ENCODE measurements at regions not wholly inside any gene's neighbourhood (a gene's known extent, or its start where the extent isn't known, plus 50 kb on each side); places are given as distances from the start of the nearest gene placed in this dataset.

DNA sequence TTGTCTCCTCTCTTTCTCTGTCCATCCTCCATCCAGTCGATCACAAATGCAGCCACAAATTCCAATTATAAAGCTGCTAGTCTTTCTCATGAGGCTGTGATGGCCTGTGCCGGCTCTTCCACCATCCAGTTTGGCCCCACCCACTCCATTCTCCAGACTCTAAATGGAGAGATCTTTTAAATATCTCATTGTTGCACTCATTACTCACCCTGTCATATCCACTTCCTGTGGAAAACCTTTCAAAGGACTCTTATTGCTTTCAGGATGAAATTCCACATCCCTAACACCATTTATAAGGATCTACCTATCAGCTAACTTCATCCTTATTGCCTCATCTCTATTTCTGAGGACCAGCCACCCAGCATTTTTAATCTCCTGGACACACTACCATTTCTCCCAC lies 70.6 kb downstream of the NRN1 start:
- Histone ChIP-seq H3K4ac (ENCODE audit: low read depth, low read length) (no peak overlapping the region), H3K4me3 (ENCODE audit: low read depth, low read length) (no peak overlapping the region), H2AK5ac (ENCODE audit: low read length) (no peak overlapping the region), H3K4me1 (ENCODE audit: control insufficient read depth in 1 of 2, insufficient read depth in 2 of 2, low read length in 2 of 2) (no peaks in the 10 kb centered on the region), H3K14ac (ENCODE audit: low read length) (no peak overlapping the region), H2BK120ac (ENCODE audit: insufficient read depth, low read length, poor library complexity) (no peak overlapping the region), H2AFZ (ENCODE audit: insufficient read depth, low read length, poor library complexity) (no peak overlapping the region), H3K27me3 (ENCODE audit: insufficient read depth, low read length) (no peaks in the 10 kb centered on the region), H2BK12ac (ENCODE audit: low read length) (no peak overlapping the region), H3K9ac (ENCODE audit: low read length) (no peak overlapping the region), H3K18ac (ENCODE audit: low read length) (no peak overlapping the region), H3K79me1 (ENCODE audit: low read length) (no peaks in the 10 kb centered on the region), H3K23ac (ENCODE audit: low read length) (no peak overlapping the region), H3K4me2 (ENCODE audit: low read length) (no peak overlapping the region), H3K27ac (ENCODE audit: low read depth, low read length) (no peak overlapping the region), H4K12ac (ENCODE audit: low read depth, low read length) (no peak overlapping the region), H3K79me2 (ENCODE audit: control insufficient read depth, insufficient read depth, low read length, poor library complexity) (no peaks in the 10 kb centered on the region), H3K36me3 (ENCODE audit: control insufficient read depth in 1 of 2, insufficient read depth in 2 of 2, low read length in 2 of 2) (no peaks in the 10 kb centered on the region), H4K8ac (ENCODE audit: low read depth, low read length) (no peak overlapping the region), H2BK5ac (ENCODE audit: low read depth, low read length, poor library complexity) (no peak overlapping the region), H4K91ac (ENCODE audit: low read depth, low read length) (no peak overlapping the region), H3K9me3 (ENCODE audit: insufficient read depth, low read depth, low read length) (no peaks in the 10 kb centered on the region)
- WGBS (ENCODE audit: extremely low coverage, insufficient coverage, insufficient read length) = no CpG with 5 or more reads among the region's 2 CpGs
- no peak for DNase-seq

DNA sequence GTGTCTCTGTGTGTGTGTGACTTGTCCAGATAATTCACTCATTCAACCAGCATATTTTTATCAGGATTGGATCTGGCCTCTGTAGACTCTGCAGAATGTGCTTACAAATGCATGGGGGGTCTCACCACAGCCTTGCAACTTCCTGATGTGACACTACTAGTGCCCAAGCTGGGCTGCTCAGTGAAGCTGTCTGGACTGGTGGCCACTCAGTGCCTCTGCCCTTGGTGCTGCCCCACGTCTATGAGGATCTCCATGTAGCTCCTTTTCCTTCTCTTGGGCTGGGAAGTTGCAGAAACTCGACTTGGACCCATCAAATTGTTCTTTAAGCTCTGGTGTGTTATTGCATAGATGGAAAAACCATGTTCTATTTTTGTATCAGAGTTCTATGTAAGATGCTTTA lies 75.8 kb downstream of the NRN1 start:
- H3K4ac ChIP-seq (ENCODE audit: low read depth, low read length) = no peak overlapping the region
- H3K14ac ChIP-seq (ENCODE audit: low read length) = no peak overlapping the region
- H4K91ac ChIP-seq (ENCODE audit: low read depth, low read length) = no peak overlapping the region
- H3K4me3 ChIP-seq (ENCODE audit: low read depth, low read length) = no peak overlapping the region
- H2BK120ac ChIP-seq (ENCODE audit: insufficient read depth, low read length, poor library complexity) = no peak overlapping the region
- H3K18ac ChIP-seq (ENCODE audit: low read length) = no peak overlapping the region
- no peak for DNase-seq
- no peak overlapping the region for H4K12ac ChIP-seq (ENCODE audit: low read depth, low read length)
- no peak overlapping the region for H2AFZ ChIP-seq (ENCODE audit: insufficient read depth, low read length, poor library complexity)
- no peak overlapping the region for H4K8ac ChIP-seq (ENCODE audit: low read depth, low read length)
- no peaks in the 10 kb centered on the region for H3K79me2 ChIP-seq (ENCODE audit: control insufficient read depth, insufficient read depth, low read length, poor library complexity)
- H3K36me3 ChIP-seq (ENCODE audit: control insufficient read depth in 1 of 2, insufficient read depth in 2 of 2, low read length in 2 of 2) = no peaks in the 10 kb centered on the region
- no peaks in the 10 kb centered on the region for H3K27me3 ChIP-seq (ENCODE audit: insufficient read depth, low read length)
- no peak overlapping the region for H3K9ac ChIP-seq (ENCODE audit: low read length)
- no peaks in the 10 kb centered on the region for H3K9me3 ChIP-seq (ENCODE audit: insufficient read depth, low read depth, low read length)
- WGBS (ENCODE audit: extremely low coverage, insufficient coverage, insufficient read length) = no CpG with 5 or more reads among the region's 2 CpGs
- H3K23ac ChIP-seq (ENCODE audit: low read length) = no peak overlapping the region
- no peak overlapping the region for H3K4me2 ChIP-seq (ENCODE audit: low read length)
- H2AK5ac ChIP-seq (ENCODE audit: low read length) = no peak overlapping the region
- no peaks in the 10 kb centered on the region for H3K4me1 ChIP-seq (ENCODE audit: control insufficient read depth in 1 of 2, insufficient read depth in 2 of 2, low read length in 2 of 2)
- H2BK12ac ChIP-seq (ENCODE audit: low read length) = no peak overlapping the region
- H3K27ac ChIP-seq (ENCODE audit: low read depth, low read length) = no peak overlapping the region
- H2BK5ac ChIP-seq (ENCODE audit: low read depth, low read length, poor library complexity) = no peak overlapping the region
- H3K79me1 ChIP-seq (ENCODE audit: low read length) = no peaks in the 10 kb centered on the region

DNA sequence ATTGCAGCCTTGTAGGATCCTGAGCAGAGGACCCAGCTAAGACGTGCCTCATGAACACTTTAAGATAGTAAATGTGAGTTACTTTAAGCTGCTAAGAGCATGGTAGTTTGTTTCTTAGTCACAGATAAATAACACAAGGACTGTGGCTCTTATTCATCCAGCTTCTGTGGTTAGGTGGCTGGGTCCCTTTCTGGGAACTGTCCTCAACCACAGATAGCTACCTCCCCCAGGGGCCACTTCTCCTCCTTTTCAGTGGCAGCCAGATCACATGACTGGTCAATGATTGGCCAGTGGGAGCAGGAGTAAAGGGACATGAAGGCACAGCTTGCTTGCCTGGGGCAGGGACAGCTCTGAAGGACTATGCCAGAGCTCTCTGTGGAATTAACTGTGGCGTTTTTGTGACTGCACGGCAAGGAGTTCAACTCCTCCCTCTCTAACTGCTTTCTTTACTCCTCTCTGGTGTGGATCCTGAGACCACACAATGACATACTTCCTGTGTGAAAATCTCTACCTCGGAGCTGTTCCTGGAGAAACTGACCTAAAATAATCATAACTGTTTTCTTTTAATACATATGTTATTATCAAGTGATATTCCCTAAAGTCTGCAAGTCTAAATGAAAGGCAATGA lies 76.5 kb downstream of the NRN1 start:
- Histone ChIP-seq H3K9ac (ENCODE audit: low read length) (no peak overlapping the region), H2AK5ac (ENCODE audit: low read length) (no peak overlapping the region), H3K4me1 (ENCODE audit: control insufficient read depth in 1 of 2, insufficient read depth in 2 of 2, low read length in 2 of 2) (no peaks in the 10 kb centered on the region), H3K9me3 (ENCODE audit: insufficient read depth, low read depth, low read length) (no peaks in the 10 kb centered on the region), H3K23ac (ENCODE audit: low read length) (no peak overlapping the region), H3K27me3 (ENCODE audit: insufficient read depth, low read length) (no peaks in the 10 kb centered on the region), H4K8ac (ENCODE audit: low read depth, low read length) (no peak overlapping the region), H3K27ac (ENCODE audit: low read depth, low read length) (no peak overlapping the region), H4K91ac (ENCODE audit: low read depth, low read length) (no peak overlapping the region), H3K18ac (ENCODE audit: low read length) (no peak overlapping the region), H3K36me3 (ENCODE audit: control insufficient read depth in 1 of 2, insufficient read depth in 2 of 2, low read length in 2 of 2) (no peaks in the 10 kb centered on the region), H2BK5ac (ENCODE audit: low read depth, low read length, poor library complexity) (no peak overlapping the region), H4K12ac (ENCODE audit: low read depth, low read length) (no peak overlapping the region), H3K79me1 (ENCODE audit: low read length) (no peaks in the 10 kb centered on the region), H3K79me2 (ENCODE audit: control insufficient read depth, insufficient read depth, low read length, poor library complexity) (no peaks in the 10 kb centered on the region), H2BK120ac (ENCODE audit: insufficient read depth, low read length, poor library complexity) (no peak overlapping the region), H3K4me2 (ENCODE audit: low read length) (no peak overlapping the region), H2BK12ac (ENCODE audit: low read length) (no peak overlapping the region), H3K14ac (ENCODE audit: low read length) (no peak overlapping the region), H3K4ac (ENCODE audit: low read depth, low read length) (no peak overlapping the region), H3K4me3 (ENCODE audit: low read depth, low read length) (no peak overlapping the region), H2AFZ (ENCODE audit: insufficient read depth, low read length, poor library complexity) (no peak overlapping the region)
- no CpG with 5 or more reads among the region's 4 CpGs for whole genome bisulfite sequencing (ENCODE audit: extremely low coverage, insufficient coverage, insufficient read length)
- no peak for DNase-seq

DNA sequence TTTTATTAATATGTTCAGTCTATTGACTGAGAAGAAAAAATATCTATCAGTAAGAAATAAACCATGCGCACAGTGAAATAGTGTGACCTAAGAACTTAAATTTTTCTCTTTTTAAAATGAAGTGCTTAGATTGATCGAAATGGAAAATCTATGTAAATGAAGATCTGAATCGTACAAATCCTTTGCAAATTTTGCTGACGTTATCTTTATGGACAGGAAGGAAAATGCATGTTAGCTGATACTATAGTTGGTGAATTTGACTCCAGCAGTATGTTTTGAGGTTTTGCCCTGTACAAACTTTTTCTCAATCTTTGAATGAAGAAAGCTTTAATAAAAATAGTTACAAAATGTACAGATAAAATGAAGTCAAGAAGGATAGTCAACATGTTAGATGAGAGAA lies 82.9 kb downstream of the NRN1 start:
- no peak for DNase-seq
- Histone ChIP-seq H4K91ac (ENCODE audit: low read depth, low read length) (no peak overlapping the region), H3K27ac (ENCODE audit: low read depth, low read length) (no peak overlapping the region), H4K8ac (ENCODE audit: low read depth, low read length) (no peak overlapping the region), H3K14ac (ENCODE audit: low read length) (no peak overlapping the region), H3K4ac (ENCODE audit: low read depth, low read length) (no peak overlapping the region), H4K12ac (ENCODE audit: low read depth, low read length) (no peak overlapping the region), H2BK120ac (ENCODE audit: insufficient read depth, low read length, poor library complexity) (no peak overlapping the region), H3K4me1 (ENCODE audit: control insufficient read depth in 1 of 2, insufficient read depth in 2 of 2, low read length in 2 of 2) (no peaks in the 10 kb centered on the region), H3K18ac (ENCODE audit: low read length) (no peak overlapping the region), H2AK5ac (ENCODE audit: low read length) (no peak overlapping the region), H2BK12ac (ENCODE audit: low read length) (no peak overlapping the region), H2AFZ (ENCODE audit: insufficient read depth, low read length, poor library complexity) (no peak overlapping the region), H3K23ac (ENCODE audit: low read length) (no peak overlapping the region), H3K9me3 (ENCODE audit: insufficient read depth, low read depth, low read length) (no peaks in the 10 kb centered on the region), H3K27me3 (ENCODE audit: insufficient read depth, low read length) (no peaks in the 10 kb centered on the region), H3K36me3 (ENCODE audit: control insufficient read depth in 1 of 2, insufficient read depth in 2 of 2, low read length in 2 of 2) (no peaks in the 10 kb centered on the region), H3K79me2 (ENCODE audit: control insufficient read depth, insufficient read depth, low read length, poor library complexity) (no peaks in the 10 kb centered on the region), H3K4me2 (ENCODE audit: low read length) (no peak overlapping the region), H3K9ac (ENCODE audit: low read length) (no peak overlapping the region), H3K79me1 (ENCODE audit: low read length) (no peaks in the 10 kb centered on the region), H2BK5ac (ENCODE audit: low read depth, low read length, poor library complexity) (no peak overlapping the region), H3K4me3 (ENCODE audit: low read depth, low read length) (no peak overlapping the region)
- WGBS (ENCODE audit: extremely low coverage, insufficient coverage, insufficient read length) = no CpG with 5 or more reads among the region's 4 CpGs

All from trophoblast cell (in vitro differentiated cells and primary cell).